Fibroblast of lung (primary cell): ENCODE measurements at regions not wholly inside any gene's neighbourhood (a gene's known extent, or its start where the extent isn't known, plus 50 kb on each side); places are given as distances from the start of the nearest gene placed in this dataset.
"Not testable (repeated sequence)": the region's sequence is repeated elsewhere in the genome, so short reads cannot be mapped to it uniquely, and the experiment has no call there.

Experiments
- DNase-seq, 2 donors: peaks; one replicate each; pipeline versions ENCODE4 v3.0.0 to v3.0.0-alpha.2; 2010; ENCODE audit warnings: low read depth in 2 of 2
- H2AFZ ChIP-seq: 2 replicates; pipeline ENCODE4 v1.5.1; 2012; ENCODE audit warnings: low read length, control low read depth, inconsistent platforms
- H3K27ac ChIP-seq: 2 replicates; pipeline ENCODE4 v1.5.1; 2011; ENCODE audit warnings: low read length, control low read depth; ENCODE audit not compliant: insufficient read depth
- H3K27me3 ChIP-seq: 2 replicates; pipeline ENCODE4 v1.5.1; 2011; ENCODE audit warnings: mild to moderate bottlenecking, low read length; ENCODE audit not compliant: control insufficient read depth, insufficient read depth
- H3K36me3 ChIP-seq: 2 replicates; pipeline ENCODE4 v1.5.1; 2011; ENCODE audit warnings: low read length; ENCODE audit not compliant: control insufficient read depth, insufficient read depth
- H3K4me1 ChIP-seq: 2 replicates; pipeline ENCODE4 v1.5.1; 2011; ENCODE audit warnings: low read length; ENCODE audit not compliant: control insufficient read depth, insufficient read depth; ENCODE audit errors: extremely low read depth
- H3K4me2 ChIP-seq: 2 replicates; pipeline ENCODE4 v1.5.1; 2011; ENCODE audit warnings: low read length, control low read depth; ENCODE audit not compliant: insufficient read depth; ENCODE audit errors: extremely low read depth
- H3K4me3 ChIP-seq, 4 experiments: fragments of 200-600 bp in 1 of 4; sonication (generic) in 1 of 4; replicated peaks in 1 of 4; 2 replicates each; pipeline ENCODE4 v1.5.1; 2011 to 2016; ENCODE audit warnings: low read length in 4 of 4, low read depth in 3 of 4, mild to moderate bottlenecking in 3 of 4, control low read depth in 2 of 4, inconsistent platforms in 1 of 4, mixed read lengths in 1 of 4; ENCODE audit not compliant: insufficient read depth in 1 of 4; ENCODE audit errors: control extremely low read depth in 1 of 4
- H3K79me2 ChIP-seq: 2 replicates; pipeline ENCODE4 v1.5.1; 2012; ENCODE audit warnings: mild to moderate bottlenecking, low read length, inconsistent platforms; ENCODE audit not compliant: control insufficient read depth, insufficient read depth
- H3K9ac ChIP-seq: 2 replicates; pipeline ENCODE4 v1.5.1; 2011; ENCODE audit warnings: mild to moderate bottlenecking, low read length, control low read depth; ENCODE audit not compliant: insufficient read depth
- H3K9me3 ChIP-seq: 2 replicates; pipeline ENCODE4 v1.5.1; 2012; ENCODE audit warnings: low read depth, low read length; ENCODE audit not compliant: control insufficient read depth, insufficient read depth
- H4K20me1 ChIP-seq: 2 replicates; pipeline ENCODE4 v1.5.1; 2011; ENCODE audit warnings: low read length; ENCODE audit not compliant: control insufficient read depth, insufficient read depth; ENCODE audit errors: extremely low read depth
- CTCF ChIP-seq, 2 donors: IDR thresholded peaks in 1 of 2; conservative IDR thresholded peaks in 1 of 2; 1 replicate in 1 of 2; 2 replicates in 1 of 2; pipeline ENCODE4 v1.5.1; 2011 to 2012; ENCODE audit warnings: low read length in 2 of 2, control low read depth in 1 of 2, inconsistent platforms in 1 of 2, low read depth in 1 of 2, mild to moderate bottlenecking in 1 of 2
- EZH2 ChIP-seq: IDR thresholded peaks from 2 replicates; pipeline ENCODE4 v1.5.1; 2012; ENCODE audit warnings: low read length, control low read depth, mild to moderate bottlenecking; ENCODE audit errors: missing control alignments

GRCh38 chr6:114934079-114934478 is 591.3 kb upstream of the HS3ST5 start:
- Histone ChIP-seq H3K36me3 (no peaks in the 10 kb centered on the region), H3K27ac (no peak overlapping the region), H2AFZ (no peak overlapping the region), H3K4me3 (no peak overlapping the region), H3K9ac (no peak overlapping the region), H3K27me3 (no peaks in the 10 kb centered on the region), H3K4me1 (no peaks in the 10 kb centered on the region), H4K20me1 (no peaks in the 10 kb centered on the region), H3K9me3 (no peaks in the 10 kb centered on the region), H3K79me2 (no peaks in the 10 kb centered on the region), H3K4me2 (no peak overlapping the region)
- TF ChIP-seq EZH2 (no peak), CTCF (conservative IDR thresholded peaks at IDR 0.05 in 1 of 2, IDR thresholded peaks at IDR 0.05 in 1 of 2; ENCODE audit: low read depth in 1 of 2, low read length in 2 of 2) (no peak)
- no peak for DNase-seq

- H2AFZ ChIP-seq, H3K4me3 ChIP-seq, H3K27me3 ChIP-seq, DNase-seq, H3K4me1 ChIP-seq, H3K79me2 ChIP-seq, H3K9ac ChIP-seq, H3K36me3 ChIP-seq, H3K4me2 ChIP-seq, H4K20me1 ChIP-seq, H3K27ac ChIP-seq, H3K9me3 ChIP-seq: not testable (repeated sequence)
Observed at GRCh38 chr6:114928731-114929130, 585.9 kb upstream of the HS3ST5 start.

DNA sequence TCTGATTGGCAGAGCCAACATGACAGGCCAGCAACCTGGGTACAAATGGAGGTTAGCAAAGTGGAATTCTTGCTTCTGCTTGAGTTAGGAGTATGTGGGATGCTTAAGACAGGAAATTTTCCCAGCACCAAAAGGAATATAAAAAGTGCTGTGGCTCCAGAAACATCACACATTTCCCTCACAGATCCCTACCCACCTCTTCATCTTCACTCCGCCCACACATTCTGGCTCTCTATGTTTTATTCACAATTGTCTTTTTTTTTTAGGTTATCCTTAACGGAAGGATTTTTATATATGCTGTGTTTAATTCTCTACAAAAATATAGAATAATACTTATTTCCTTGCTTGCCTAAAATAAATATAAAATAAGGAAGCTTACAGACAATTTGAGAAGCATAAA is 563.3 kb upstream of the HS3ST5 start:
- Histone ChIP-seq H3K27ac (no peak overlapping the region), H3K9me3 (no peaks in the 10 kb centered on the region)

More for the DNA sequence above, 563.3 kb upstream of the HS3ST5 start:
- no peaks in the 10 kb centered on the region for H3K27me3 ChIP-seq
- no peak for DNase-seq
- no peaks in the 10 kb centered on the region for H3K4me1 ChIP-seq
- TF ChIP-seq CTCF (conservative IDR thresholded peaks at IDR 0.05 in 1 of 2, IDR thresholded peaks at IDR 0.05 in 1 of 2; ENCODE audit: low read depth in 1 of 2, low read length in 2 of 2) (no peak), EZH2 (no peak)
- H3K9ac ChIP-seq, result no peak overlapping the region
- H3K4me2 ChIP-seq, result no peak overlapping the region
- no peak overlapping the region for H3K4me3 ChIP-seq
- no peaks in the 10 kb centered on the region for H3K36me3 ChIP-seq
- H3K79me2 ChIP-seq, result no peaks in the 10 kb centered on the region
- H2AFZ ChIP-seq, result no peak overlapping the region
- no peaks in the 10 kb centered on the region for H4K20me1 ChIP-seq
